ENCODE measurements at regions not wholly inside any gene's neighbourhood (a gene's known extent, or its start where the extent isn't known, plus 50 kb on each side); places are given as distances from the start of the nearest gene placed in this dataset.

- H3K9me3 ChIP-seq (ENCODE audit: control insufficient read depth, low read length) = no peaks in the 10 kb centered on the region
- peaks cover 16% of the 10 kb centered on the region for H3K4me1 ChIP-seq (ENCODE audit: control insufficient read depth, insufficient read depth, low read length)
- DNase-seq (ENCODE audit: low read depth) = no peak
These were observed 209.3 kb downstream of the C9orf50 start for GRCh38 chr9:129411501-129412175.

GRCh38 chr9:129410226-129410625, 210.7 kb downstream of the C9orf50 start:
- Histone ChIP-seq H3K4me1 (ENCODE audit: control insufficient read depth, insufficient read depth, low read length) (peaks cover 16% of the 10 kb centered on the region), H3K4me3 (ENCODE audit: low read length) (no peak overlapping the region), H3K9me3 (ENCODE audit: control insufficient read depth, low read length) (no peaks in the 10 kb centered on the region), H3K9ac (ENCODE audit: low read length) (no peak overlapping the region), H3K27me3 (replicated peaks; ENCODE audit: control insufficient read depth, insufficient read depth, low read length) (no peaks in the 10 kb centered on the region), H3K36me3 (ENCODE audit: control insufficient read depth, insufficient read depth, low read length, severe bottlenecking) (no peaks in the 10 kb centered on the region)
- DNase-seq (ENCODE audit: low read depth) = no peak

More at GRCh38 chr9:129411501-129412175, 209.3 kb downstream of the C9orf50 start:
- H3K9ac ChIP-seq (ENCODE audit: low read length) = no peak overlapping the region
- no peaks in the 10 kb centered on the region for H3K27me3 ChIP-seq (replicated peaks; ENCODE audit: control insufficient read depth, insufficient read depth, low read length)
- H3K4me3 ChIP-seq (ENCODE audit: low read length) = no peak overlapping the region
- H3K36me3 ChIP-seq (ENCODE audit: control insufficient read depth, insufficient read depth, low read length, severe bottlenecking) = no peaks in the 10 kb centered on the region

GRCh38 chr9:129408535-129409215, 212.2 kb downstream of the C9orf50 start:
- H3K9me3 ChIP-seq (ENCODE audit: control insufficient read depth, low read length) = no peaks in the 10 kb centered on the region
- no peak for DNase-seq (ENCODE audit: low read depth)
- H3K27me3 ChIP-seq (replicated peaks; ENCODE audit: control insufficient read depth, insufficient read depth, low read length) = no peaks in the 10 kb centered on the region

GRCh38 chr9:129407905-129408452, 212.9 kb downstream of the C9orf50 start:
- H3K9ac ChIP-seq (ENCODE audit: low read length) = no peak overlapping the region
- no peak for DNase-seq (ENCODE audit: low read depth)
- no peaks in the 10 kb centered on the region for H3K27me3 ChIP-seq (replicated peaks; ENCODE audit: control insufficient read depth, insufficient read depth, low read length)
- peaks cover 9% of the 10 kb centered on the region for H3K4me1 ChIP-seq (ENCODE audit: control insufficient read depth, insufficient read depth, low read length)
- no peaks in the 10 kb centered on the region for H3K9me3 ChIP-seq (ENCODE audit: control insufficient read depth, low read length)
- H3K36me3 ChIP-seq (ENCODE audit: control insufficient read depth, insufficient read depth, low read length, severe bottlenecking) = no peaks in the 10 kb centered on the region
- H3K4me3 ChIP-seq (ENCODE audit: low read length) = no peak overlapping the region

More at GRCh38 chr9:129408535-129409215, 212.2 kb downstream of the C9orf50 start:
- no peak overlapping the region for H3K9ac ChIP-seq (ENCODE audit: low read length)
- peaks cover 9% of the 10 kb centered on the region for H3K4me1 ChIP-seq (ENCODE audit: control insufficient read depth, insufficient read depth, low read length)
- H3K36me3 ChIP-seq (ENCODE audit: control insufficient read depth, insufficient read depth, low read length, severe bottlenecking) = no peaks in the 10 kb centered on the region
- no peak overlapping the region for H3K4me3 ChIP-seq (ENCODE audit: low read length)

GRCh38 chr9:129406278-129407225, 214.3 kb downstream of the C9orf50 start:
- peaks cover 3% of the 10 kb centered on the region for H3K4me1 ChIP-seq (ENCODE audit: control insufficient read depth, insufficient read depth, low read length)
- H3K36me3 ChIP-seq (ENCODE audit: control insufficient read depth, insufficient read depth, low read length, severe bottlenecking) = no peaks in the 10 kb centered on the region
- no peaks in the 10 kb centered on the region for H3K9me3 ChIP-seq (ENCODE audit: control insufficient read depth, low read length)
- DNase-seq (ENCODE audit: low read depth) = no peak
- H3K9ac ChIP-seq (ENCODE audit: low read length) = no peak overlapping the region
- H3K4me3 ChIP-seq (ENCODE audit: low read length) = no peak overlapping the region
- H3K27me3 ChIP-seq (replicated peaks; ENCODE audit: control insufficient read depth, insufficient read depth, low read length) = no peaks in the 10 kb centered on the region

- no peaks in the 10 kb centered on the region for H3K36me3 ChIP-seq (ENCODE audit: control insufficient read depth, insufficient read depth, low read length, severe bottlenecking)
- no peak for DNase-seq (ENCODE audit: low read depth)
- no peak overlapping the region for H3K9ac ChIP-seq (ENCODE audit: low read length)
- H3K4me3 ChIP-seq (ENCODE audit: low read length) = no peak overlapping the region
- H3K9me3 ChIP-seq (ENCODE audit: control insufficient read depth, low read length) = no peaks in the 10 kb centered on the region
- H3K27me3 ChIP-seq (replicated peaks; ENCODE audit: control insufficient read depth, insufficient read depth, low read length) = no peaks in the 10 kb centered on the region
- peaks cover 3% of the 10 kb centered on the region for H3K4me1 ChIP-seq (ENCODE audit: control insufficient read depth, insufficient read depth, low read length)
These were observed 215.1 kb downstream of the C9orf50 start for GRCh38 chr9:129405827-129406213.

- Histone ChIP-seq H3K4me3 (ENCODE audit: low read length) (no peak overlapping the region), H3K9ac (ENCODE audit: low read length) (no peak overlapping the region), H3K36me3 (ENCODE audit: control insufficient read depth, insufficient read depth, low read length, severe bottlenecking) (no peaks in the 10 kb centered on the region), H3K9me3 (ENCODE audit: control insufficient read depth, low read length) (no peaks in the 10 kb centered on the region), H3K27me3 (replicated peaks; ENCODE audit: control insufficient read depth, insufficient read depth, low read length) (no peaks in the 10 kb centered on the region), H3K4me1 (ENCODE audit: control insufficient read depth, insufficient read depth, low read length) (peaks cover 3% of the 10 kb centered on the region)
- no peak for DNase-seq (ENCODE audit: low read depth)
These were observed 215.6 kb downstream of the C9orf50 start for GRCh38 chr9:129405089-129405826.

GRCh38 chr9:129404621-129405020, 216.3 kb downstream of the C9orf50 start:
- Histone ChIP-seq H3K36me3 (ENCODE audit: control insufficient read depth, insufficient read depth, low read length, severe bottlenecking) (no peaks in the 10 kb centered on the region), H3K27me3 (replicated peaks; ENCODE audit: control insufficient read depth, insufficient read depth, low read length) (no peaks in the 10 kb centered on the region), H3K9me3 (ENCODE audit: control insufficient read depth, low read length) (no peaks in the 10 kb centered on the region), H3K4me1 (ENCODE audit: control insufficient read depth, insufficient read depth, low read length) (peaks cover 3% of the 10 kb centered on the region), H3K4me3 (ENCODE audit: low read length) (no peak overlapping the region), H3K9ac (ENCODE audit: low read length) (no peak overlapping the region)
- no peak for DNase-seq (ENCODE audit: low read depth)

- Histone ChIP-seq H3K9me3 (ENCODE audit: control insufficient read depth, low read length) (no peaks in the 10 kb centered on the region), H3K4me3 (ENCODE audit: low read length) (no peak overlapping the region), H3K9ac (ENCODE audit: low read length) (no peak overlapping the region), H3K4me1 (ENCODE audit: control insufficient read depth, insufficient read depth, low read length) (peaks cover 3% of the 10 kb centered on the region), H3K36me3 (ENCODE audit: control insufficient read depth, insufficient read depth, low read length, severe bottlenecking) (no peaks in the 10 kb centered on the region), H3K27me3 (replicated peaks; ENCODE audit: control insufficient read depth, insufficient read depth, low read length) (no peaks in the 10 kb centered on the region)
- DNase-seq (ENCODE audit: low read depth) = no peak
These were observed 216.9 kb downstream of the C9orf50 start for GRCh38 chr9:129403779-129404620.
